Mesothelial cell of epicardium (in vitro differentiated cells): ENCODE measurements at regions not wholly inside any gene's neighbourhood (a gene's known extent, or its start where the extent isn't known, plus 50 kb on each side); places are given as distances from the start of the nearest gene placed in this dataset.

ENCODE experiments used
- DNase-seq, 2 experiments: peaks; one replicate each; pipeline ENCODE4 v3.0.0; 2021; ENCODE audit warnings: low spot score in 2 of 2; ENCODE audit not compliant: unreplicated experiment in 2 of 2
- H3K27ac Mint-ChIP-seq: 2 replicates; pipeline ENCODE4 v1.8.0; 2021; ENCODE audit warnings: mixed read lengths
- H3K27me3 Mint-ChIP-seq: 2 replicates; pipeline ENCODE4 v1.8.0; 2021; ENCODE audit warnings: low read depth, mixed read lengths
- H3K36me3 Mint-ChIP-seq: 2 replicates; pipeline ENCODE4 v1.8.0; 2021; ENCODE audit warnings: mixed read lengths
- H3K4me1 Mint-ChIP-seq: 2 replicates; pipeline ENCODE4 v1.8.0; 2021; ENCODE audit warnings: mixed read lengths
- H3K4me3 Mint-ChIP-seq: 2 replicates; pipeline ENCODE4 v1.8.0; 2021; ENCODE audit warnings: mild to moderate bottlenecking, moderate library complexity, mixed read lengths
- H3K9me3 Mint-ChIP-seq: 2 replicates; pipeline ENCODE4 v1.8.0; 2021; ENCODE audit warnings: mixed read lengths
- TF ChIP-seq, protein P1 (sequence below): fragments of 200-600 bp; sonication (generic); IDR thresholded peaks from one replicate; pipeline ENCODE4 v1.5.0; 2021; ENCODE audit warnings: antibody characterized with exemption; ENCODE audit not compliant: unreplicated experiment

DNA sequence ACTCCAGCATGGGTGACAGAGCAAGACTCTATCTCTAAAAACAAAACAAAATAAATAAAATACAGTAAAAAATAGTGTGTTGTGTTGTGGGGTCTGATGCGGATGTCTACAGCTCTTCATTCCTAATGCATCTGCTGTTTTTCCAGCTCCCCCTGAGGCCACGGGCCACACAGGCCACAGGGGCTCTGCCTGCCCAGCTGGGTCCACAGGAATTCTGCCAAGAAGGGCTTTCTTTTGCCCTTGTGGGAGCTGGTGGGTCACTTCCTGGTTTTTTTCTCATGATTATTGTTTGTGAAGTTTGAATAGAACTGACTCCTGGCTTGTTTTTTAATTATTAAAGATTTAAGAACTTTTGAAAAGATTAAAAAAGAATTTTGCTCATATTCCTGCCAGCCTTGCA is 67.4 kb upstream of the CLDN5 start:
- H3K9me3 Mint-ChIP-seq, result no peaks in the 10 kb centered on the region
- H3K4me3 Mint-ChIP-seq, result no peak overlapping the region
- DNase-seq, result no peak
- TF ChIP-seq, protein P1, sequence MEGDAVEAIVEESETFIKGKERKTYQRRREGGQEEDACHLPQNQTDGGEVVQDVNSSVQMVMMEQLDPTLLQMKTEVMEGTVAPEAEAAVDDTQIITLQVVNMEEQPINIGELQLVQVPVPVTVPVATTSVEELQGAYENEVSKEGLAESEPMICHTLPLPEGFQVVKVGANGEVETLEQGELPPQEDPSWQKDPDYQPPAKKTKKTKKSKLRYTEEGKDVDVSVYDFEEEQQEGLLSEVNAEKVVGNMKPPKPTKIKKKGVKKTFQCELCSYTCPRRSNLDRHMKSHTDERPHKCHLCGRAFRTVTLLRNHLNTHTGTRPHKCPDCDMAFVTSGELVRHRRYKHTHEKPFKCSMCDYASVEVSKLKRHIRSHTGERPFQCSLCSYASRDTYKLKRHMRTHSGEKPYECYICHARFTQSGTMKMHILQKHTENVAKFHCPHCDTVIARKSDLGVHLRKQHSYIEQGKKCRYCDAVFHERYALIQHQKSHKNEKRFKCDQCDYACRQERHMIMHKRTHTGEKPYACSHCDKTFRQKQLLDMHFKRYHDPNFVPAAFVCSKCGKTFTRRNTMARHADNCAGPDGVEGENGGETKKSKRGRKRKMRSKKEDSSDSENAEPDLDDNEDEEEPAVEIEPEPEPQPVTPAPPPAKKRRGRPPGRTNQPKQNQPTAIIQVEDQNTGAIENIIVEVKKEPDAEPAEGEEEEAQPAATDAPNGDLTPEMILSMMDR, result no peak
- no peak overlapping the region for H3K27ac Mint-ChIP-seq
- peaks cover 29% of the 10 kb centered on the region for H3K27me3 Mint-ChIP-seq
- H3K4me1 Mint-ChIP-seq, result peaks cover 4% of the 10 kb centered on the region
- no peaks in the 10 kb centered on the region for H3K36me3 Mint-ChIP-seq

GRCh38 chr22:19592464-19592863 is 68.3 kb upstream of the CLDN5 start:
- Mint-ChIP-seq H3K9me3 (no peaks in the 10 kb centered on the region), H3K27me3 (peaks cover 21% of the 10 kb centered on the region), H3K4me3 (no peak overlapping the region), H3K4me1 (peaks cover 4% of the 10 kb centered on the region), H3K36me3 (no peaks in the 10 kb centered on the region), H3K27ac (no peak overlapping the region)
- no peak for DNase-seq
- TF ChIP-seq, protein P1, result no peak

- TF ChIP-seq, protein P1, result no peak
- Mint-ChIP-seq H3K4me3 (no peak overlapping the region), H3K4me1 (peaks cover 4% of the 10 kb centered on the region), H3K36me3 (no peaks in the 10 kb centered on the region), H3K27ac (no peak overlapping the region), H3K27me3 (peaks cover 15% of the 10 kb centered on the region), H3K9me3 (no peaks in the 10 kb centered on the region)
- DNase-seq, result no peak
These were observed 69.9 kb upstream of the CLDN5 start for GRCh38 chr22:19593991-19594569.

- H3K36me3 Mint-ChIP-seq, result no peaks in the 10 kb centered on the region
- H3K9me3 Mint-ChIP-seq, result no peaks in the 10 kb centered on the region
- H3K27me3 Mint-ChIP-seq, result peaks cover 5% of the 10 kb centered on the region
- peaks cover 4% of the 10 kb centered on the region for H3K4me1 Mint-ChIP-seq
- TF ChIP-seq, protein P1, result no peak
- H3K4me3 Mint-ChIP-seq, result no peak overlapping the region
- no peak overlapping the region for H3K27ac Mint-ChIP-seq
- no peak for DNase-seq
These were observed 71.3 kb upstream of the CLDN5 start for GRCh38 chr22:19595532-19595931.

DNA sequence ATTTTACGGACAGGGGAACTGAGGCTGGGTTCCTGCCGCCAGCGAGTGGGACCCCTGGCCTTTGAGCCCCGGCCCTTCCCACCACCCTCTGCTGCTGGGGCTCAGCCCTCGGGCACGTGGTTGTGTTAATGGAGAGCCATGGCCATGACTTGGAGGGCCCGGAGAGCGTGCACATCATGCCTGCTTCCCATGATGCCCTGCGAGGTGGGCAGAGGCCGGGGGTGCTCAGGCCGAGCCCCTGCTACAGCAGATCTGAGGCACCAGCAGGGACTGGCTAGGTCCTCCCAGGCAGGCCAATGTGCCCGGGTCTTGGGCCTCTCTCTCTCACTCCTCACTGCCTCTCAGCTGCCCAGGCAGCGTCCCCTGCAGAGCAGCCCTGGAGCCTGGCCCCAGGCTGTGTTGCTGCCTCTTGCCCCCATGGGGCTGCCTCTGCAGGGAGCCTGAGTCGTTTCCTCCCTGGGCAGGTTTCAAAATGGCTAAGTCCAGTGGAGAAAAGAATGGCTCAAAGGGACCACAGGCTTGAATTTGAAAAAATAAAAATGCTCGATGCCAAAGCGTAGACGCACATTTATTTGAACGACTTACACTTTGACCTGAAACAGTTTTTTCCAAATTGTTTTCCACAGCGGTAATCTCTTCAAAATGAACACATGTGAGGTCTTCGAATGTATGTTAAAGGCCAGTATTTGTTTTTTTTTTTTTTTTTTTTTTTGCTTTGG is 72.6 kb upstream of the CLDN5 start:
- TF ChIP-seq, protein P1, result no peak
- DNase-seq, result no peak
- Mint-ChIP-seq H3K4me1 (peaks cover 4% of the 10 kb centered on the region), H3K4me3 (no peak overlapping the region), H3K36me3 (no peaks in the 10 kb centered on the region), H3K9me3 (no peaks in the 10 kb centered on the region), H3K27me3 (peaks cover 10% of the 10 kb centered on the region), H3K27ac (no peak overlapping the region)

DNA sequence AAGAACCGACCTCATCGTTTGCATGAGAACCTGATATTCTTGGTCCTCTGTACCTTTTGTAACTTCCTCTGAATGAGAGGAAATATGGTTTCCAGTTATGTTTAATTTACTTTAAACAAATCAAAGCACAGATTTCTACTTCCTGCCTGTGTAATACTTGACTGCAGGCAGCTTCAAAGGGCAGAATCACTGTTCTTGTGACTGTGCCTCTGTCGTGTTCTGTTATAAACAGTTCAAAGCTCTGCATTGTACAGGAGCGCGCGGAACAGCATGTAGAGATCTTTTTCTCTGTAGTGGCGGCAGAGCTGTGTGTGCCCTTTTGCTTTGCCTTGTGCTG is 73.2 kb upstream of the CLDN5 start:
- Mint-ChIP-seq H3K9me3 (no peaks in the 10 kb centered on the region), H3K4me1 (peaks cover 4% of the 10 kb centered on the region), H3K4me3 (no peak overlapping the region), H3K27ac (no peak overlapping the region), H3K27me3 (peaks cover 12% of the 10 kb centered on the region), H3K36me3 (no peaks in the 10 kb centered on the region)
- no peak for DNase-seq
- TF ChIP-seq, protein P1, result no peak
